ENCODE measurements at regions not wholly inside any gene's neighbourhood (a gene's known extent, or its start where the extent isn't known, plus 50 kb on each side); places are given as distances from the start of the nearest gene placed in this dataset.

GRCh38 chr11:134624166-134624920 lies 212.3 kb upstream of the B3GAT1 start:
- Histone ChIP-seq H3K27ac (no peak overlapping the region), H4K20me1 (ENCODE audit: insufficient read depth) (no peaks in the 10 kb centered on the region), H3K27me3 (ENCODE audit: insufficient read depth, low read depth) (peaks cover 95% of the 10 kb centered on the region), H3K79me2 (ENCODE audit: low read depth) (no peaks in the 10 kb centered on the region), H3K9me3 (ENCODE audit: insufficient read depth, low read depth) (no peaks in the 10 kb centered on the region), H3K9me2 (ENCODE audit: insufficient read depth) (no peaks in the 10 kb centered on the region), H3K4me3 (no peak overlapping the region), H3K4me1 (replicated peaks; ENCODE audit: insufficient read depth) (no peaks in the 10 kb centered on the region), H3K36me3 (ENCODE audit: low read depth) (no peaks in the 10 kb centered on the region), H3F3A (ENCODE audit: insufficient read depth, low read depth) (no peaks in the 10 kb centered on the region), H2AFZ (no peak overlapping the region), H3K4me2 (no peak overlapping the region)
- TF ChIP-seq EZH2 (IDR thresholded peaks at IDR 0.05; ENCODE audit: low read depth) = no peak
- no TSS peak for BruUV-seq (replicated peaks)
- intact Hi-C loops (cut with micrococcal nuclease; ENCODE audit: unreplicated experiment) = no loop called here
- POLR2A ChIA-PET (ENCODE audit: unreplicated experiment) = no interaction called here
- CTCF ChIA-PET = no interaction called here
- no peak for DNase-seq

GRCh38 chr11:134623711-134624110 lies 211.7 kb upstream of the B3GAT1 start:
- Histone ChIP-seq H3F3A (ENCODE audit: insufficient read depth, low read depth) (no peaks in the 10 kb centered on the region), H4K20me1 (ENCODE audit: insufficient read depth) (no peaks in the 10 kb centered on the region), H3K9me2 (ENCODE audit: insufficient read depth) (no peaks in the 10 kb centered on the region), H3K27ac (no peak overlapping the region), H3K4me1 (replicated peaks; ENCODE audit: insufficient read depth) (no peaks in the 10 kb centered on the region), H3K79me2 (ENCODE audit: low read depth) (no peaks in the 10 kb centered on the region), H3K36me3 (ENCODE audit: low read depth) (no peaks in the 10 kb centered on the region), H3K9me3 (ENCODE audit: insufficient read depth, low read depth) (no peaks in the 10 kb centered on the region), H3K4me2 (no peak overlapping the region), H3K27me3 (ENCODE audit: insufficient read depth, low read depth) (peaks cover 95% of the 10 kb centered on the region), H3K4me3 (no peak overlapping the region), H2AFZ (no peak overlapping the region)
- no peak for TF ChIP-seq CTCF (conservative IDR thresholded peaks at IDR 0.05)
- TF ChIP-seq EZH2 (IDR thresholded peaks at IDR 0.05; ENCODE audit: low read depth) = no peak
- ChIA-PET CTCF (no interaction called here), POLR2A (ENCODE audit: unreplicated experiment) (no interaction called here)
- intact Hi-C loops (cut with micrococcal nuclease; ENCODE audit: unreplicated experiment) = no loop called here
- no peak for DNase-seq
- BruUV-seq (replicated peaks) = no TSS peak

- no peaks in the 10 kb centered on the region for H3K9me2 ChIP-seq (ENCODE audit: insufficient read depth)
- BruUV-seq (replicated peaks) = no TSS peak
- no peak overlapping the region for H3K4me3 ChIP-seq
- no peaks in the 10 kb centered on the region for H3K36me3 ChIP-seq (ENCODE audit: low read depth)
- CTCF ChIA-PET = no interaction called here
- no peak overlapping the region for H3K4me2 ChIP-seq
- no peaks in the 10 kb centered on the region for H3K4me1 ChIP-seq (replicated peaks; ENCODE audit: insufficient read depth)
- no peak for DNase-seq
- H4K20me1 ChIP-seq (ENCODE audit: insufficient read depth) = no peaks in the 10 kb centered on the region
- no peaks in the 10 kb centered on the region for H3K79me2 ChIP-seq (ENCODE audit: low read depth)
- H3F3A ChIP-seq (ENCODE audit: insufficient read depth, low read depth) = no peaks in the 10 kb centered on the region
- intact Hi-C loops (cut with micrococcal nuclease; ENCODE audit: unreplicated experiment) = no loop called here
- TF ChIP-seq CTCF (conservative IDR thresholded peaks at IDR 0.05) (no peak), EZH2 (IDR thresholded peaks at IDR 0.05; ENCODE audit: low read depth) (no peak)
- H2AFZ ChIP-seq = no peak overlapping the region
- H3K27ac ChIP-seq = no peak overlapping the region
- POLR2A ChIA-PET (ENCODE audit: unreplicated experiment) = no interaction called here
- no peaks in the 10 kb centered on the region for H3K9me3 ChIP-seq (ENCODE audit: insufficient read depth, low read depth)
- peaks cover 95% of the 10 kb centered on the region for H3K27me3 ChIP-seq (ENCODE audit: insufficient read depth, low read depth)
Observed at GRCh38 chr11:134622458-134622857, 210.4 kb upstream of the B3GAT1 start.

- no peaks in the 10 kb centered on the region for H3K4me1 ChIP-seq (replicated peaks; ENCODE audit: insufficient read depth)
- H3K36me3 ChIP-seq (ENCODE audit: low read depth) = no peaks in the 10 kb centered on the region
- no peak overlapping the region for H3K4me3 ChIP-seq
- intact Hi-C loops (cut with micrococcal nuclease; ENCODE audit: unreplicated experiment) = no loop called here
- TF ChIP-seq EZH2 (IDR thresholded peaks at IDR 0.05; ENCODE audit: low read depth) = no peak
- no peak for TF ChIP-seq CTCF (conservative IDR thresholded peaks at IDR 0.05)
- H3F3A ChIP-seq (ENCODE audit: insufficient read depth, low read depth) = no peaks in the 10 kb centered on the region
- H3K4me2 ChIP-seq = no peak overlapping the region
- H4K20me1 ChIP-seq (ENCODE audit: insufficient read depth) = no peaks in the 10 kb centered on the region
- H3K27ac ChIP-seq = no peak overlapping the region
- no peaks in the 10 kb centered on the region for H3K79me2 ChIP-seq (ENCODE audit: low read depth)
- peaks cover 94% of the 10 kb centered on the region for H3K27me3 ChIP-seq (ENCODE audit: insufficient read depth, low read depth)
- no peaks in the 10 kb centered on the region for H3K9me3 ChIP-seq (ENCODE audit: insufficient read depth, low read depth)
- no peak for DNase-seq
- ChIA-PET CTCF (no interaction called here), POLR2A (ENCODE audit: unreplicated experiment) (no interaction called here)
- no peak overlapping the region for H2AFZ ChIP-seq
- no peaks in the 10 kb centered on the region for H3K9me2 ChIP-seq (ENCODE audit: insufficient read depth)
- no TSS peak for BruUV-seq (replicated peaks)
Observed at GRCh38 chr11:134617360-134617759, 205.3 kb upstream of the B3GAT1 start.
